K562 (cell line): ENCODE measurements at regions not wholly inside any gene's neighbourhood (a gene's known extent, or its start where the extent isn't known, plus 50 kb on each side); places are given as distances from the start of the nearest gene placed in this dataset.

Experiments
- ATAC-seq: fragments of 200-7000 bp; cut with Tn5 transposase; 3 replicates; pipeline ENCODE4 v1.9.1; 2020; ENCODE audit warnings: moderate library complexity
- BruUV-seq: library from RNA; stranded (reverse); fragments of 400-500 nt; replicated peaks from 2 replicates; lab custom pipeline; 2021; lab: Mats Ljungman, UMichigan
- CTCF ChIA-PET: fragments of 300-600 bp; formaldehyde crosslinking; extraction: SDS; loops from one replicate; lab custom pipeline; 2021; ENCODE audit warnings: low intra/inter-chr PET ratio; lab: Yijun Ruan, JAX
- POLR2A ChIA-PET: fragments of 300-600, 350-650 bp; sonication (Branson Sonifier 250); formaldehyde crosslinking; extraction: SDS; loops from one replicate; lab custom pipeline; 2021; ENCODE audit warnings: antibody characterized with exemption, inconsistent platforms; lab: Yijun Ruan, JAX
- DNase-seq, 4 experiments: peaks; one replicate each; pipeline versions ENCODE4 v3.0.0 to v3.0.0-alpha.2; 2011 to 2018; ENCODE audit warnings: low spot score in 3 of 4, mixed read lengths in 3 of 4; ENCODE audit errors: extremely low read depth in 1 of 4
- FAIRE-seq: peaks from 2 replicates; lab custom pipeline; 2011; peaks lifted over from hg19 to GRCh38; lab: Jason Lieb, UNC
- H2AFZ ChIP-seq: 2 replicates; pipeline ENCODE4 v1.6.0; 2011; ENCODE audit warnings: low read depth, low read length, control low read depth, inconsistent platforms
- H3K27ac ChIP-seq: fragments of 200-600 bp; 3 replicates; pipeline ENCODE4 v1.8.0; 2011; ENCODE audit warnings: low read depth, mild to moderate bottlenecking, control low read depth, inconsistent platforms, low read length, moderate library complexity, mixed read lengths; ENCODE audit errors: extremely low read depth
- H3K27me3 ChIP-seq, 2 experiments: fragments of 300-600 bp in 1 of 2; 2 replicates in 1 of 2; 3 replicates in 1 of 2; pipeline versions ENCODE4 v1.6.0 to v1.8.0; 2011; ENCODE audit warnings: inconsistent platforms in 2 of 2, low read length in 2 of 2, mild to moderate bottlenecking in 1 of 2, mixed read lengths in 1 of 2, moderate library complexity in 1 of 2; ENCODE audit not compliant: control insufficient read depth in 2 of 2, insufficient read depth in 2 of 2
- H3K36me3 ChIP-seq: fragments of 300-600 bp; 3 replicates; pipeline ENCODE4 v1.8.0; 2011; ENCODE audit warnings: mild to moderate bottlenecking, low read length, inconsistent platforms; ENCODE audit not compliant: control insufficient read depth, insufficient read depth
- H3K4me1 ChIP-seq, 2 experiments: fragments of 200-600 bp in 1 of 2; replicated peaks in 1 of 2; 2 replicates in 1 of 2; 3 replicates in 1 of 2; pipeline versions ENCODE4 v1.5.1 to v1.8.0; 2011; ENCODE audit warnings: inconsistent platforms in 2 of 2, low read length in 2 of 2, mild to moderate bottlenecking in 1 of 2, mixed read lengths in 1 of 2, moderate library complexity in 1 of 2; ENCODE audit not compliant: control insufficient read depth in 2 of 2, insufficient read depth in 2 of 2
- H3K4me2 ChIP-seq: 2 replicates; pipeline ENCODE4 v1.6.1; 2011; ENCODE audit warnings: low read length, control low read depth, inconsistent platforms, mixed read lengths; ENCODE audit not compliant: insufficient read depth
- H3K4me3 ChIP-seq: fragments of 200-600 bp; sonication (generic), shearing (Covaris generic); 2 replicates; pipeline ENCODE4 v1.5.1; 2016; ENCODE audit warnings: control low read depth, inconsistent platforms
- H3K79me2 ChIP-seq: fragments of 200-600 bp; 3 replicates; pipeline ENCODE4 v1.8.0; 2011; ENCODE audit warnings: low read length, inconsistent platforms; ENCODE audit not compliant: control insufficient read depth, insufficient read depth
- H3K9ac ChIP-seq, 2 experiments: 2 replicates each; pipeline versions ENCODE4 v1.6.0 to v1.6.1; 2011; ENCODE audit warnings: low read depth in 2 of 2, low read length in 2 of 2, control low read depth in 1 of 2, inconsistent platforms in 1 of 2, mild to moderate bottlenecking in 1 of 2, mixed read lengths in 1 of 2; ENCODE audit not compliant: insufficient read depth in 1 of 2
- H3K9me1 ChIP-seq: one replicate; pipeline ENCODE4 v1.6.0; 2011; ENCODE audit warnings: inconsistent platforms, mild to moderate bottlenecking, low read length, moderate library complexity; ENCODE audit not compliant: control insufficient read depth, insufficient read depth
- H3K9me3 ChIP-seq: replicated peaks from 2 replicates; pipeline ENCODE4 v1.5.1; 2011; ENCODE audit warnings: low read depth, low read length, inconsistent platforms; ENCODE audit not compliant: control insufficient read depth, insufficient read depth
- H4K20me1 ChIP-seq: replicated peaks from 2 replicates; pipeline ENCODE4 v1.6.1; 2011; ENCODE audit warnings: low read length, inconsistent platforms, mixed read lengths; ENCODE audit not compliant: control insufficient read depth, insufficient read depth
- ATF1 ChIP-seq, 2 experiments: fragments of 450-650 bp in 1 of 2; IDR thresholded peaks; 2 replicates each; pipeline ENCODE4 v1.6.1; 2016; ENCODE audit warnings: missing compliant biosample characterization in 1 of 2, missing genetic modification characterization in 1 of 2
- CCAR2 ChIP-seq: fragments of 200-400 bp; formaldehyde crosslinking; IDR thresholded peaks from 2 replicates; pipeline ENCODE4 v1.6.1; 2017; ENCODE audit warnings: mild to moderate bottlenecking, low read depth, low read length
- CEBPB ChIP-seq: fragments of 450-650 bp; IDR thresholded peaks from 2 replicates; pipeline ENCODE4 v1.6.1; 2016; ENCODE audit warnings: missing genetic modification characterization, missing compliant biosample characterization
- CTCFL ChIP-seq: IDR thresholded peaks from 2 replicates; pipeline ENCODE4 v1.6.1; 2011; ENCODE audit warnings: borderline replicate concordance, low read depth, mild to moderate bottlenecking, moderate library complexity, low read length; ENCODE audit not compliant: insufficient read depth, poor library complexity, severe bottlenecking
- PREB ChIP-seq: sonication (generic); formaldehyde crosslinking; IDR thresholded peaks from 2 replicates; pipeline ENCODE4 v1.8.1; 2023; ENCODE audit warnings: mild to moderate bottlenecking, missing genetic modification reagents
- RFX7 ChIP-seq: fragments of 250-450 bp; sonication (Bioruptor Pico); IDR thresholded peaks from 2 replicates; pipeline ENCODE4 v1.5.1; 2021; ENCODE audit warnings: mild to moderate bottlenecking
- YY1 ChIP-seq, 3 experiments: IDR thresholded peaks; 2 replicates each; pipeline ENCODE4 v1.6.1; 2011; ENCODE audit warnings: low read length in 2 of 3, mild to moderate bottlenecking in 2 of 3, moderate library complexity in 2 of 3, borderline replicate concordance in 1 of 3, control low read depth in 1 of 3, low read depth in 1 of 3; ENCODE audit not compliant: insufficient read depth in 3 of 3, insufficient replicate concordance in 2 of 3, control insufficient read depth in 1 of 3, insufficient read length in 1 of 3; ENCODE audit errors: extremely low read depth in 1 of 3
- ZFP30 ChIP-seq: fragments of 250-450 bp; sonication (Bioruptor Pico); IDR thresholded peaks from 2 replicates; pipeline ENCODE4 v1.8.0; 2022; ENCODE audit warnings: moderate library complexity, mild to moderate bottlenecking, inconsistent platforms, borderline replicate concordance
- ZNF280B ChIP-seq: fragments of 250-450 bp; sonication (Bioruptor Pico); IDR thresholded peaks from 2 replicates; pipeline ENCODE4 v1.5.1; 2021; ENCODE audit warnings: mild to moderate bottlenecking
- ZNF444 ChIP-seq: fragments of 250-450 bp; sonication (Bioruptor Pico); IDR thresholded peaks from 2 replicates; pipeline ENCODE4 v1.4.0; 2020; ENCODE audit warnings: mild to moderate bottlenecking, moderate library complexity
- ZNF589 ChIP-seq: fragments of 200-800 bp; sonication (Bioruptor generic); IDR thresholded peaks from 2 replicates; pipeline ENCODE4 v1.6.1; 2016; ENCODE audit warnings: low read depth, missing genetic modification characterization, missing compliant biosample characterization
- ZNF609 ChIP-seq: sonication (generic); formaldehyde crosslinking; IDR thresholded peaks from 2 replicates; pipeline ENCODE4 v1.8.1; 2023; ENCODE audit warnings: missing genetic modification reagents, mild to moderate bottlenecking, borderline replicate concordance
- in situ Hi-C: fragments of 300-500 bp; cut with MboI; formaldehyde crosslinking; loops from 4 replicates; pipeline ENCODE4 v1.15.0; 2018; ENCODE audit warnings: inconsistent platforms, mixed read lengths
- intact Hi-C: fragments of 100-400 bp; cut with micrococcal nuclease; formaldehyde crosslinking; loops from 2 replicates; pipeline ENCODE4 v1.14.2; 2022

GRCh38 chr7:81831883-81832282, 62.0 kb upstream of the HGF start:
- ATAC-seq (no peak), FAIRE-seq (no peak), DNase-seq (no peak)
- Histone ChIP-seq H3K9ac (no peak overlapping the region), H3K9me1 (no peaks in the 10 kb centered on the region), H3K36me3 (no peaks in the 10 kb centered on the region), H3K27me3 (no peaks in the 10 kb centered on the region), H3K27ac (no peak overlapping the region), H3K79me2 (no peaks in the 10 kb centered on the region), H3K4me1 (no peaks in the 10 kb centered on the region), H4K20me1 (no peaks in the 10 kb centered on the region), H3K9me3 (0 out of 2 replicates have a peak, but pooled peaks cover 3% of the 10 kb centered on the region), H3K4me2 (no peak overlapping the region), H3K4me3 (no peak overlapping the region), H2AFZ (no peak overlapping the region)
- in situ Hi-C loops (no loop called here), intact Hi-C loops (no loop called here)
- no TSS peak for BruUV-seq
- ChIA-PET POLR2A (no interaction called here), CTCF (no interaction called here)
- no peak for TF ChIP-seq ZFP30 (CRISPR knock-in tag)
- no peak for TF ChIP-seq ZNF589 (CRISPR knock-in tag)
- TF ChIP-seq CEBPB (tag) = no peak
- TF ChIP-seq ZNF609 (CRISPR knock-in tag) = no peak
- no peak for TF ChIP-seq RFX7 (CRISPR knock-in tag)
- no peak for TF ChIP-seq ATF1 (CRISPR knock-in tag; IDR thresholded peaks at IDR 0.05)
- no peak for TF ChIP-seq ATF1 (tag; IDR thresholded peaks at IDR 0.05)
- TF ChIP-seq ZNF444 (CRISPR knock-in tag) = no peak
- TF ChIP-seq ZNF280B (CRISPR knock-in tag) = no peak
- no peak for TF ChIP-seq YY1 (IDR thresholded peaks at IDR 0.05; ENCODE audit: borderline replicate concordance in 1 of 3, control insufficient read depth in 1 of 3, extremely low read depth in 1 of 3, insufficient read depth in 3 of 3, insufficient read length in 1 of 3, insufficient replicate concordance in 2 of 3, low read depth in 1 of 3, low read length in 2 of 3)
- no peak for TF ChIP-seq CTCFL
- no peak for TF ChIP-seq CCAR2
- no peak for TF ChIP-seq PREB (CRISPR knock-in tag)
